AG08396 (cell line): ENCODE measurements at regions not wholly inside any gene's neighbourhood (a gene's known extent, or its start where the extent isn't known, plus 50 kb on each side); places are given as distances from the start of the nearest gene placed in this dataset.

ENCODE experiments used
- DNase-seq: peaks from one replicate; pipeline ENCODE4 v3.0.0; 2012; ENCODE audit warnings: low spot score, mixed read lengths

GRCh38 chr18:24734058-24734457 lies 273.6 kb downstream of the HRH4 start:
- DNase-seq, result no peak

GRCh38 chr18:24735624-24736231 lies 275.3 kb downstream of the HRH4 start:
- no peak for DNase-seq

GRCh38 chr18:24736662-24737330 lies 276.4 kb downstream of the HRH4 start:
- DNase-seq, result no peak

- no peak for DNase-seq
These were observed 280.4 kb downstream of the HRH4 start for GRCh38 chr18:24740829-24741228.

GRCh38 chr18:24741321-24741720 lies 280.9 kb downstream of the HRH4 start:
- DNase-seq, result no peak

GRCh38 chr18:24741965-24742724 lies 281.7 kb downstream of the HRH4 start:
- DNase-seq, result peak; percentile 38

GRCh38 chr18:24754583-24755253 lies 294.3 kb downstream of the HRH4 start:
- DNase-seq, result no peak

- DNase-seq, result no peak
These were observed 295.9 kb downstream of the HRH4 start for GRCh38 chr18:24756385-24756784.

- no peak for DNase-seq
These were observed 296.7 kb downstream of the HRH4 start for GRCh38 chr18:24757134-24757533.

GRCh38 chr18:24761765-24762164 lies 301.3 kb downstream of the HRH4 start:
- DNase-seq, result no peak

GRCh38 chr18:24762511-24762910 lies 302.1 kb downstream of the HRH4 start:
- DNase-seq, result no peak

- peak; percentile 42 for DNase-seq
These were observed 303.5 kb downstream of the HRH4 start for GRCh38 chr18:24763765-24764513.

GRCh38 chr18:24764766-24765165 lies 304.3 kb downstream of the HRH4 start:
- DNase-seq, result no peak

GRCh38 chr18:24766376-24766775 lies 305.9 kb downstream of the HRH4 start:
- DNase-seq, result no peak

- no peak for DNase-seq
These were observed 310.0 kb downstream of the HRH4 start for GRCh38 chr18:24770311-24771024.

GRCh38 chr18:24771300-24771699 lies 310.9 kb downstream of the HRH4 start:
- no peak for DNase-seq

- DNase-seq, result no peak
These were observed 312.7 kb downstream of the HRH4 start for GRCh38 chr18:24773101-24773500.

GRCh38 chr18:24776019-24776418 lies 315.6 kb downstream of the HRH4 start:
- DNase-seq, result no peak

- DNase-seq, result no peak
These were observed 318.5 kb downstream of the HRH4 start for GRCh38 chr18:24778810-24779418.

- DNase-seq, result no peak
These were observed 322.1 kb downstream of the HRH4 start for GRCh38 chr18:24782566-24782965.

GRCh38 chr18:24785019-24785418 lies 324.6 kb downstream of the HRH4 start:
- DNase-seq, result no peak
